IPS-20b (cell line): ENCODE measurements at regions not wholly inside any gene's neighbourhood (a gene's known extent, or its start where the extent isn't known, plus 50 kb on each side); places are given as distances from the start of the nearest gene placed in this dataset.

Experiments used
- H3K27ac ChIP-seq: one replicate; pipeline ENCODE4 v1.5.1; 2013; ENCODE audit warnings: low read length
- H3K27me3 ChIP-seq: 2 replicates; pipeline ENCODE4 v1.6.1; 2013; ENCODE audit warnings: mild to moderate bottlenecking, low read length, inconsistent platforms; ENCODE audit not compliant: insufficient read depth
- H3K36me3 ChIP-seq: 2 replicates; pipeline ENCODE4 v1.6.1; 2013; ENCODE audit warnings: low read depth, mild to moderate bottlenecking, inconsistent platforms, low read length, moderate library complexity; ENCODE audit not compliant: insufficient read depth
- H3K4me1 ChIP-seq: 2 replicates; pipeline ENCODE4 v1.6.1; 2013; ENCODE audit warnings: mild to moderate bottlenecking, control low read depth, inconsistent platforms, low read length, moderate library complexity; ENCODE audit not compliant: insufficient read depth
- H3K4me3 ChIP-seq: 2 replicates; pipeline ENCODE4 v1.5.1; 2013; ENCODE audit warnings: mild to moderate bottlenecking, low read length, inconsistent platforms
- H3K9ac ChIP-seq: 2 replicates; pipeline ENCODE4 v1.6.1; 2013; ENCODE audit warnings: low read depth, mild to moderate bottlenecking, inconsistent platforms, low read length, moderate library complexity
- H3K9me3 ChIP-seq: 2 replicates; pipeline ENCODE4 v1.6.1; 2013; ENCODE audit warnings: mild to moderate bottlenecking, low read depth, low read length, inconsistent platforms; ENCODE audit not compliant: insufficient read depth

- Histone ChIP-seq H3K27ac (no peak overlapping the region), H3K4me1 (peaks cover 20% of the 10 kb centered on the region; the same call in 1 of the 2 replicates), H3K4me3 (no peak overlapping the region), H3K9ac (no peak overlapping the region), H3K36me3 (no peaks in the 10 kb centered on the region), H3K27me3 (no peaks in the 10 kb centered on the region), H3K9me3 (peaks cover 10% of the 10 kb centered on the region)
These were observed 124.5 kb upstream of the NOCT start for GRCh38 chr4:138890891-138891570.

GRCh38 chr4:138889216-138889615 lies 126.4 kb upstream of the NOCT start:
- Histone ChIP-seq H3K4me3 (no peak overlapping the region), H3K4me1 (peaks cover 20% of the 10 kb centered on the region; the same call in 1 of the 2 replicates), H3K36me3 (no peaks in the 10 kb centered on the region), H3K9me3 (peaks cover 10% of the 10 kb centered on the region), H3K9ac (no peak overlapping the region), H3K27ac (no peak overlapping the region), H3K27me3 (no peaks in the 10 kb centered on the region)

- Histone ChIP-seq H3K9ac (no peak overlapping the region), H3K36me3 (no peaks in the 10 kb centered on the region), H3K4me3 (no peak overlapping the region), H3K9me3 (peaks cover 10% of the 10 kb centered on the region), H3K27me3 (no peaks in the 10 kb centered on the region), H3K4me1 (peaks cover 20% of the 10 kb centered on the region; the same call in 1 of the 2 replicates), H3K27ac (no peak overlapping the region)
These were observed 127.8 kb upstream of the NOCT start for GRCh38 chr4:138887741-138888140.

GRCh38 chr4:138887341-138887740 lies 128.2 kb upstream of the NOCT start:
- Histone ChIP-seq H3K36me3 (no peaks in the 10 kb centered on the region), H3K9ac (no peak overlapping the region), H3K27me3 (no peaks in the 10 kb centered on the region), H3K27ac (no peak overlapping the region), H3K9me3 (peaks cover 10% of the 10 kb centered on the region), H3K4me1 (peaks cover 19% of the 10 kb centered on the region; the same call in 1 of the 2 replicates), H3K4me3 (no peak overlapping the region)

- Histone ChIP-seq H3K9me3 (no peaks in the 10 kb centered on the region), H3K9ac (no peak overlapping the region), H3K4me1 (no peaks in the 10 kb centered on the region), H3K27ac (no peak overlapping the region), H3K27me3 (no peaks in the 10 kb centered on the region), H3K36me3 (no peaks in the 10 kb centered on the region), H3K4me3 (no peak overlapping the region)
These were observed 135.8 kb upstream of the NOCT start for GRCh38 chr4:138879757-138880156.

- no peaks in the 10 kb centered on the region for H3K27me3 ChIP-seq
- H3K4me3 ChIP-seq = no peak overlapping the region
- H3K36me3 ChIP-seq = no peaks in the 10 kb centered on the region
- H3K27ac ChIP-seq = no peak overlapping the region
- H3K9me3 ChIP-seq = no peaks in the 10 kb centered on the region
- no peak overlapping the region for H3K9ac ChIP-seq
- H3K4me1 ChIP-seq = peaks cover 3% of the 10 kb centered on the region; the same call in 1 of the 2 replicates
These were observed 139.5 kb upstream of the NOCT start for GRCh38 chr4:138875891-138876608.

- no peak overlapping the region for H3K27ac ChIP-seq
- no peaks in the 10 kb centered on the region for H3K36me3 ChIP-seq
- H3K9me3 ChIP-seq = no peaks in the 10 kb centered on the region
- no peak overlapping the region for H3K4me3 ChIP-seq
- peaks cover 6% of the 10 kb centered on the region; the same call in 1 of the 2 replicates for H3K4me1 ChIP-seq
- no peaks in the 10 kb centered on the region for H3K27me3 ChIP-seq
- H3K9ac ChIP-seq = no peak overlapping the region
These were observed 144.1 kb upstream of the NOCT start for GRCh38 chr4:138871555-138871875.

GRCh38 chr4:138870737-138871554 lies 144.6 kb upstream of the NOCT start:
- H3K36me3 ChIP-seq = no peaks in the 10 kb centered on the region
- no peaks in the 10 kb centered on the region for H3K9me3 ChIP-seq
- no peak overlapping the region for H3K27ac ChIP-seq
- no peak overlapping the region for H3K4me3 ChIP-seq
- no peaks in the 10 kb centered on the region for H3K27me3 ChIP-seq
- H3K4me1 ChIP-seq = peaks cover 6% of the 10 kb centered on the region; the same call in 1 of the 2 replicates
- H3K9ac ChIP-seq = no peak overlapping the region

GRCh38 chr4:138869631-138870030 lies 145.9 kb upstream of the NOCT start:
- Histone ChIP-seq H3K36me3 (no peaks in the 10 kb centered on the region), H3K27ac (no peak overlapping the region), H3K4me1 (peaks cover 6% of the 10 kb centered on the region)

GRCh38 chr4:138869165-138869564 lies 146.4 kb upstream of the NOCT start:
- H3K9me3 ChIP-seq = no peaks in the 10 kb centered on the region
- H3K27ac ChIP-seq = no peak overlapping the region

More at GRCh38 chr4:138869631-138870030, 145.9 kb upstream of the NOCT start:
- H3K9ac ChIP-seq = no peak overlapping the region
- H3K4me3 ChIP-seq = no peak overlapping the region
- no peaks in the 10 kb centered on the region for H3K27me3 ChIP-seq
- H3K9me3 ChIP-seq = no peaks in the 10 kb centered on the region

GRCh38 chr4:138868562-138868961 lies 147.0 kb upstream of the NOCT start:
- no peaks in the 10 kb centered on the region for H3K27me3 ChIP-seq
- no peaks in the 10 kb centered on the region for H3K9me3 ChIP-seq
- peaks cover 6% of the 10 kb centered on the region for H3K4me1 ChIP-seq
- H3K4me3 ChIP-seq = no peak overlapping the region
- no peak overlapping the region for H3K9ac ChIP-seq
- no peak overlapping the region for H3K27ac ChIP-seq
- H3K36me3 ChIP-seq = no peaks in the 10 kb centered on the region

More at GRCh38 chr4:138869165-138869564, 146.4 kb upstream of the NOCT start:
- no peaks in the 10 kb centered on the region for H3K36me3 ChIP-seq
- no peaks in the 10 kb centered on the region for H3K27me3 ChIP-seq
- H3K9ac ChIP-seq = no peak overlapping the region
- no peak overlapping the region for H3K4me3 ChIP-seq
- H3K4me1 ChIP-seq = peaks cover 6% of the 10 kb centered on the region
